Lung (tissue), 11 donors: ENCODE measurements at regions not wholly inside any gene's neighbourhood (a gene's known extent, or its start where the extent isn't known, plus 50 kb on each side); places are given as distances from the start of the nearest gene placed in this dataset.

Experiments used
- ATAC-seq: fragments of 200-7000 bp; cut with Tn5 transposase; one replicate; pipeline ENCODE4 v1.9.1; 2020; ENCODE audit warnings: moderate number of reproducible peaks; ENCODE audit not compliant: insufficient read depth, low FRiP score
- DNase-seq, 3 donors: peaks; one replicate each; pipeline ENCODE4 v3.0.0-alpha.2; 2013 to 2017
- H3K27ac ChIP-seq, 2 donors: one replicate each; pipeline ENCODE4 v1.5.1; 2013; ENCODE audit warnings: mild to moderate bottlenecking in 2 of 2, moderate library complexity in 2 of 2, control low read depth in 1 of 2, inconsistent platforms in 1 of 2, low read depth in 1 of 2, low read length in 1 of 2
- H3K27me3 ChIP-seq, 3 donors: one replicate each; pipeline ENCODE4 v1.5.1; 2013; ENCODE audit warnings: low read length in 2 of 3; ENCODE audit not compliant: control insufficient read depth in 3 of 3, insufficient read depth in 3 of 3
- H3K36me3 ChIP-seq, 4 donors: one replicate each; pipeline ENCODE4 v1.5.1; 2013; ENCODE audit warnings: low read length in 4 of 4, mild to moderate bottlenecking in 1 of 4, moderate library complexity in 1 of 4; ENCODE audit not compliant: control insufficient read depth in 4 of 4, insufficient read depth in 4 of 4
- H3K4me1 ChIP-seq, 5 donors: one replicate each; pipeline ENCODE4 v1.5.1; 2013; ENCODE audit warnings: low read length in 5 of 5, mild to moderate bottlenecking in 2 of 5, moderate library complexity in 1 of 5; ENCODE audit not compliant: control insufficient read depth in 5 of 5, insufficient read depth in 5 of 5
- H3K4me3 ChIP-seq: one replicate; pipeline ENCODE4 v1.5.1; 2013; ENCODE audit warnings: mild to moderate bottlenecking, control low read depth, moderate library complexity
- H3K9ac ChIP-seq, 2 donors: one replicate each; pipeline ENCODE4 v1.5.1; 2013; ENCODE audit warnings: low read length in 2 of 2, control low read depth in 1 of 2; ENCODE audit not compliant: insufficient read depth in 1 of 2
- H3K9me3 ChIP-seq, 4 donors: one replicate each; pipeline ENCODE4 v1.5.1; 2013; ENCODE audit warnings: low read length in 3 of 4, mild to moderate bottlenecking in 1 of 4, moderate library complexity in 1 of 4; ENCODE audit not compliant: control insufficient read depth in 4 of 4, insufficient read depth in 3 of 4
- CTCF ChIP-seq: IDR thresholded peaks from 2 replicates; pipeline ENCODE4 v1.5.1; 2012; ENCODE audit warnings: mild to moderate bottlenecking; ENCODE audit errors: control extremely low read depth, extremely low read depth
- WGBS, 2 donors: extraction: QIAGEN DNeasy Blood & Tissue Kit; methylation state at CpG; one replicate each; pipeline ENCODE4 v1.1.7; 2013; 5-methylcytosine and 5-hydroxymethylcytosine counted together
- donor health status: control.
- donor health status: control.
- donor health status: Bipolar disorder and iron deficiency.
- donor health status: healthy.
- donor health status: DM: yes; HTN: yes; CAD: no.

GRCh38 chr7:33701927-33702326 is 203.4 kb upstream of the BMPER start:
- WGBS, 2 donors = 77 to 87% methylated on average over 2 of the region's 2 CpGs
- H3K4me3 ChIP-seq = no peak overlapping the region
- TF ChIP-seq CTCF = no peak
- DNase-seq (no peak), ATAC-seq (no peak)
- H3K9me3 ChIP-seq = peaks cover 0 to 10% (median 2%) of the 10 kb centered on the region in 4 donors
- H3K36me3 ChIP-seq = peaks cover 0 to 5% (median 0%) of the 10 kb centered on the region in 4 donors
- H3K27ac ChIP-seq = no peak overlapping the region
- no peak overlapping the region for H3K9ac ChIP-seq
- no peaks in the 10 kb centered on the region for H3K27me3 ChIP-seq
- peaks cover 0 to 50% (median 22%) of the 10 kb centered on the region in 5 donors for H3K4me1 ChIP-seq

GRCh38 chr7:33702514-33703054 is 202.8 kb upstream of the BMPER start:
- H3K9me3 ChIP-seq = peaks cover 0 to 10% (median 2%) of the 10 kb centered on the region in 4 donors
- H3K4me1 ChIP-seq = peaks cover under 1 to 56% (median 29%) of the 10 kb centered on the region in 5 donors
- DNase-seq (no peak), ATAC-seq (no peak)
- H3K4me3 ChIP-seq = no peak overlapping the region
- H3K36me3 ChIP-seq = peaks cover 0 to 5% (median 0%) of the 10 kb centered on the region in 4 donors
- 82 to 87% methylated on average over 3 of the region's 3 CpGs for WGBS, 2 donors
- TF ChIP-seq CTCF = no peak
- H3K27me3 ChIP-seq = no peaks in the 10 kb centered on the region
- H3K9ac ChIP-seq = no peak overlapping the region
- H3K27ac ChIP-seq = no peak overlapping the region

GRCh38 chr7:33705333-33705833 is 200.0 kb upstream of the BMPER start:
- peaks cover 0 to 7% (median 2%) of the 10 kb centered on the region in 4 donors for H3K9me3 ChIP-seq
- no peaks in the 10 kb centered on the region for H3K27me3 ChIP-seq
- peaks cover 1 to 42% (median 20%) of the 10 kb centered on the region in 5 donors for H3K4me1 ChIP-seq
- no peak overlapping the region for H3K4me3 ChIP-seq
- H3K36me3 ChIP-seq = peaks cover 0 to 5% (median 0%) of the 10 kb centered on the region in 4 donors
- 84% methylated on average over 5 of the region's 5 CpGs for WGBS, 2 donors
- DNase-seq (no peak), ATAC-seq (no peak)
- no peak for TF ChIP-seq CTCF
- no peak overlapping the region for H3K9ac ChIP-seq
- H3K27ac ChIP-seq = no peak overlapping the region
